MCF 10A (cell line): ENCODE measurements at regions not wholly inside any gene's neighbourhood (a gene's known extent, or its start where the extent isn't known, plus 50 kb on each side); places are given as distances from the start of the nearest gene placed in this dataset.

Experiments
- BruUV-seq: library from RNA; stranded (reverse); fragments of 400-500 nt; replicated peaks from 2 replicates; lab custom pipeline; 2021; lab: Mats Ljungman, UMichigan
- CTCF ChIA-PET: fragments of 300-600 bp; sonication (Branson Sonifier 250); formaldehyde crosslinking; extraction: SDS; loops from one replicate; lab custom pipeline; 2021; ENCODE audit warnings: antibody characterized with exemption, inconsistent platforms; lab: Yijun Ruan, JAX
- POLR2A ChIA-PET: fragments of 300-600, 350-650 bp; sonication (Branson Sonifier 250); formaldehyde crosslinking; extraction: SDS; loops from one replicate; lab custom pipeline; 2020; ENCODE audit warnings: antibody characterized with exemption, inconsistent platforms; lab: Yijun Ruan, JAX
- DNase-seq: peaks from one replicate; pipeline ENCODE4 v3.0.0-alpha.2; 2018; ENCODE audit not compliant: unreplicated experiment
- H3K27ac Mint-ChIP-seq: one replicate; pipeline ENCODE4 v1.8.0; 2022; ENCODE audit warnings: mild to moderate bottlenecking, low read depth, mixed read lengths; ENCODE audit not compliant: unreplicated experiment
- H3K27me3 Mint-ChIP-seq: one replicate; pipeline ENCODE4 v1.8.0; 2022; ENCODE audit warnings: mixed read lengths; ENCODE audit not compliant: insufficient read depth, unreplicated experiment
- H3K36me3 Mint-ChIP-seq: one replicate; pipeline ENCODE4 v1.8.0; 2022; ENCODE audit warnings: mild to moderate bottlenecking, moderate library complexity, mixed read lengths; ENCODE audit not compliant: insufficient read depth, unreplicated experiment
- H3K4me1 Mint-ChIP-seq: one replicate; pipeline ENCODE4 v1.8.0; 2022; ENCODE audit warnings: mixed read lengths; ENCODE audit not compliant: insufficient read depth, unreplicated experiment
- H3K4me3 Mint-ChIP-seq: one replicate; pipeline ENCODE4 v1.8.0; 2022; ENCODE audit warnings: mild to moderate bottlenecking, moderate library complexity, mixed read lengths; ENCODE audit not compliant: unreplicated experiment
- H3K9me3 Mint-ChIP-seq: one replicate; pipeline ENCODE4 v1.8.0; 2022; ENCODE audit warnings: mixed read lengths; ENCODE audit not compliant: unreplicated experiment
- CTCF ChIP-seq: fragments of 200-600 bp; IDR thresholded peaks from one replicate; pipeline ENCODE4 v1.8.0; 2022; ENCODE audit warnings: antibody characterized with exemption, mild to moderate bottlenecking; ENCODE audit not compliant: unreplicated experiment
- intact Hi-C: fragments of 100-400 bp; cut with micrococcal nuclease; formaldehyde crosslinking; loops from 2 replicates; pipeline ENCODE4 v1.14.1; 2022

DNA sequence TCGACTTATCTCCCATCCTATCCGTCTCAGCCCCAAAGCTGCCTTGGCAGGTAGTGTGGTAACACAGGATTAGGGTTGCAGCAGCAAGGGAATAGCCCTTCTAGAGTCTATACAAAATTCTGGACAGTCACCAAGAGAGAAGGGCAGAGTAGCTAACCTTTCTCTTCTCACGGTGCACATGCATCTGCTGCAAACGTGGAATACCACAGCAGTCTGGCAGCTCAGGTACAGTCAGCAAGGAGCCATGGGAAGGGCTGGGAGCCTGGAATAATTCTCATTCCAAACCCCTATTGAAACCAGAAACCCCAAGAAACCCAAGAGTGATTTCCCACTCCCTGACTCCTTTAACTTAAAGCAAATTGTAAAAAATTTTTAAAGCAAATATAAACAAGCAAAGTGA, 92.3 kb upstream of the THRB start:
- ChIA-PET POLR2A (interaction anchor here (0.9 kb wide), 1 partner anchor 11 kb away, joined by 3 read pairs; no protein-coding TSS in a partner anchor), CTCF (interaction anchor here (1.4 to 1.6 kb wide), 2 partner anchors 9 to 95 kb away, joined by 3 read pairs; no protein-coding TSS in a partner anchor)
- no peaks in the 10 kb centered on the region for H3K36me3 Mint-ChIP-seq
- H3K4me1 Mint-ChIP-seq = peaks cover 16% of the 10 kb centered on the region
- H3K27ac Mint-ChIP-seq = no peak overlapping the region
- DNase-seq = no peak
- no peaks in the 10 kb centered on the region for H3K27me3 Mint-ChIP-seq
- no TSS peak for BruUV-seq
- TF ChIP-seq CTCF = no peak
- no peak overlapping the region for H3K4me3 Mint-ChIP-seq
- no peaks in the 10 kb centered on the region for H3K9me3 Mint-ChIP-seq
- intact Hi-C loops = no loop called here

GRCh38 chr3:24588629-24589512, 94.2 kb upstream of the THRB start:
- ChIA-PET POLR2A (no interaction called here), CTCF (interaction anchor here (0.7 to 1.6 kb wide), 5 partner anchors 7 to 94 kb away, joined by 3 to 4 read pairs (median 3); no protein-coding TSS in a partner anchor)
- TF ChIP-seq CTCF = no peak
- H3K9me3 Mint-ChIP-seq = no peaks in the 10 kb centered on the region
- intact Hi-C loops = no loop called here
- H3K27ac Mint-ChIP-seq = no peak overlapping the region
- H3K27me3 Mint-ChIP-seq = no peaks in the 10 kb centered on the region
- H3K36me3 Mint-ChIP-seq = no peaks in the 10 kb centered on the region
- H3K4me1 Mint-ChIP-seq = peaks cover 19% of the 10 kb centered on the region
- BruUV-seq = no TSS peak
- H3K4me3 Mint-ChIP-seq = no peak overlapping the region
- no peak for DNase-seq

DNA sequence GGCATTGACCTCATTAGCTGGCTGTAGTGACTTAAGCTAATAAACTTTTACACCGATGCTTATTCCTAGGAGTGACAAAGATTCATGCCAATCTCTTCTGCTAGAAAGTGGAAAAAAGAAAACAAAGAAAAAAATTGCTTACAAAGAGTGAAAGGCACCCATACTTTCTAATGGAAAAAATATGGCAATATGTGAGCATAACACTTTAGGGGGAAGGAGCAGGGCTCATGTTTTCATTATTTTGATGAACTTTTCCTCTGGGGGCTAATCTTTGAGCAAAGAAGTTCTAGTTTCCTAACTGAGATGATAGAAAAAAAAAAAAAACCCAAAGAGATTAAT, 94.8 kb upstream of the THRB start:
- Mint-ChIP-seq H3K9me3 (no peaks in the 10 kb centered on the region), H3K36me3 (no peaks in the 10 kb centered on the region), H3K27me3 (no peaks in the 10 kb centered on the region), H3K4me3 (no peak overlapping the region), H3K27ac (no peak overlapping the region), H3K4me1 (peaks cover 19% of the 10 kb centered on the region)
- DNase-seq = no peak
- POLR2A ChIA-PET = interaction anchor here (0.6 to 1.2 kb wide), 2 partner anchors 9 to 94 kb away, joined by 3 read pairs; no protein-coding TSS in a partner anchor
- no peak for TF ChIP-seq CTCF
- BruUV-seq = no TSS peak
- intact Hi-C loops = no loop called here
- CTCF ChIA-PET = interaction anchor here (1.0 to 1.3 kb wide), 2 partner anchors 10 to 94 kb away, joined by 3 to 4 read pairs; no protein-coding TSS in a partner anchor
